Skeletal muscle tissue (tissue), 3 donors: ENCODE measurements at regions not wholly inside any gene's neighbourhood (a gene's known extent, or its start where the extent isn't known, plus 50 kb on each side); places are given as distances from the start of the nearest gene placed in this dataset.

Source experiments
- H3K27ac ChIP-seq: one replicate; pipeline ENCODE4 v1.7.0; 2013; ENCODE audit warnings: mild to moderate bottlenecking, low read depth, low read length, inconsistent platforms
- H3K27me3 ChIP-seq, 3 donors: one replicate each; pipeline ENCODE4 v1.7.0; 2013; ENCODE audit warnings: low read length in 3 of 3; ENCODE audit not compliant: control insufficient read depth in 3 of 3, insufficient read depth in 3 of 3
- H3K36me3 ChIP-seq, 3 donors: one replicate each; pipeline ENCODE4 v1.7.0; 2013; ENCODE audit warnings: low read length in 3 of 3; ENCODE audit not compliant: control insufficient read depth in 3 of 3, insufficient read depth in 3 of 3
- H3K4me1 ChIP-seq, 3 donors: one replicate each; pipeline ENCODE4 v1.7.0; 2013; ENCODE audit warnings: low read length in 3 of 3, mild to moderate bottlenecking in 3 of 3; ENCODE audit not compliant: control insufficient read depth in 3 of 3, insufficient read depth in 3 of 3
- H3K4me3 ChIP-seq, 3 donors: one replicate each; pipeline ENCODE4 v1.7.0; 2013; ENCODE audit warnings: low read length in 3 of 3
- H3K9ac ChIP-seq, 3 donors: one replicate each; pipeline ENCODE4 v1.7.0; 2013; ENCODE audit warnings: low read length in 3 of 3, mild to moderate bottlenecking in 3 of 3, moderate library complexity in 2 of 3, low read depth in 1 of 3
- H3K9me3 ChIP-seq, 3 donors: one replicate each; pipeline ENCODE4 v1.7.0; 2013; ENCODE audit warnings: low read length in 3 of 3; ENCODE audit not compliant: control insufficient read depth in 3 of 3
- donor health status: Osteomylitis.

- Histone ChIP-seq H3K9ac (no peak overlapping the region), H3K36me3 (no peaks in the 10 kb centered on the region), H3K4me1 (no peaks in the 10 kb centered on the region), H3K27me3 (no peaks in the 10 kb centered on the region), H3K4me3 (no peak overlapping the region), H3K9me3 (no peaks in the 10 kb centered on the region), H3K27ac (no peak overlapping the region)
Observed at GRCh38 chr4:60116592-60116991, 1083.5 kb upstream of the ADGRL3 start.

GRCh38 chr4:60117726-60118323, 1082.3 kb upstream of the ADGRL3 start:
- no peaks in the 10 kb centered on the region for H3K4me1 ChIP-seq
- H3K36me3 ChIP-seq = no peaks in the 10 kb centered on the region
- H3K9me3 ChIP-seq = no peaks in the 10 kb centered on the region
- no peaks in the 10 kb centered on the region for H3K27me3 ChIP-seq
- no peak overlapping the region for H3K27ac ChIP-seq
- H3K9ac ChIP-seq = no peak overlapping the region
- no peak overlapping the region for H3K4me3 ChIP-seq

DNA sequence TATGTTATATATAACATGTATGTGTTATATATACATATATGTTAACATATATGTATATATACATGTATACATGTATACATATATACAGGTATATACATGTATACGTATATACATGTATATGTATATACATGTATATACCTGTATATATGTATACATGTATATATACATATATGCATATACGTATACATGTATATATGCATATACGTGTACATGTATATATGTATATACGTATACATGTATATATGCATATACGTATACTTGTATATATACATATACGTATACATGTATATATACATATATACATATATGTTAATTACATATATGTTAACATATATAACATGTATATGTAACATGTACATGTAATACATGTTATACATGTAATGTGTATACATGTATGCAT, 1077.3 kb upstream of the ADGRL3 start:
- no peaks in the 10 kb centered on the region for H3K27me3 ChIP-seq

DNA sequence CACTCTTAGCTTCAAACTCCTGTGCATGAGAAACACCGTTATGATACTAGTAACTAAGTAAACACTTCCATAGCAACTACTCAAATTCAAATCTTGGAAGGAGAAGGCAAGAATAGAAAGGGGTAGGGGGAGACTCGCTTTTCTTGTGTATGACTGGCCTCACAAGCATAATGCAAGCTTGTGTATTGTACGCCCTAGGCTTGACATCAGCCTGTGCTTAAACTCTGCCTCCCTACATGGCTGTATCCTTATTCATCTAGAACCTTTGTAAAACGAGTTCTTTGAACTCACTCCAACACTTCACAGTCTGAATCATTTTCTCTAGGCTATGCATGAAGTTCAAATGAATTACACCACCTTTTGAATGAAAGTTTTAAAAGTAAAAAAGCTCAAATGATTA, 1071.2 kb upstream of the ADGRL3 start:
- Histone ChIP-seq H3K4me3 (no peak overlapping the region), H3K4me1 (no peaks in the 10 kb centered on the region), H3K9me3 (no peaks in the 10 kb centered on the region), H3K27ac (no peak overlapping the region), H3K27me3 (no peaks in the 10 kb centered on the region), H3K9ac (no peak overlapping the region), H3K36me3 (no peaks in the 10 kb centered on the region)

More for the DNA sequence above, 1077.3 kb upstream of the ADGRL3 start:
- no peaks in the 10 kb centered on the region for H3K9me3 ChIP-seq
- no peak overlapping the region for H3K9ac ChIP-seq
- no peaks in the 10 kb centered on the region for H3K4me1 ChIP-seq
- no peak overlapping the region for H3K4me3 ChIP-seq
- no peaks in the 10 kb centered on the region for H3K36me3 ChIP-seq
- no peak overlapping the region for H3K27ac ChIP-seq

- H3K36me3 ChIP-seq = no peaks in the 10 kb centered on the region
- H3K9me3 ChIP-seq = no peaks in the 10 kb centered on the region
- no peak overlapping the region for H3K4me3 ChIP-seq
- no peak overlapping the region for H3K9ac ChIP-seq
- no peaks in the 10 kb centered on the region for H3K4me1 ChIP-seq
- no peaks in the 10 kb centered on the region for H3K27me3 ChIP-seq
- H3K27ac ChIP-seq = no peak overlapping the region
Observed at GRCh38 chr4:60129740-60130139, 1070.4 kb upstream of the ADGRL3 start.

GRCh38 chr4:60133375-60133774, 1066.8 kb upstream of the ADGRL3 start:
- Histone ChIP-seq H3K9me3 (no peaks in the 10 kb centered on the region), H3K9ac (no peak overlapping the region), H3K4me1 (no peaks in the 10 kb centered on the region), H3K4me3 (no peak overlapping the region), H3K36me3 (no peaks in the 10 kb centered on the region), H3K27me3 (no peaks in the 10 kb centered on the region), H3K27ac (no peak overlapping the region)

DNA sequence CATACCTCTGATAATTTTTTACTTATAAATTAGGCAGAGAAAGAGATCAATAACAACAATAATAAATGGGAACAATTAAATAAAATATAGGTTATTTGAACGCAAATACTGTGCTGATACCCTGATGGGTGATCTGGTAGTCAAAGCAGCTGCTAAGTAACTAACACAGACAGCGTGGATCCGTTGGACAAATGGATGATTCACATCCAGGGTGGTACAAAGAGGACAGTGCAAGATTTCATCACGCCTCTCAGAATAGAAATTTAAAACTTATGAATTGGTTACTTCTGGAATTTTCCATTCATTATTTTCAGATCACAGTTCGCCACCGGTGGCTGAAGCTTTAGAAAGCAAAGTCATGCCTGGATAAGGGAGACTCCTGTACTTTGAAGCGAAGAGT, 1066.0 kb upstream of the ADGRL3 start:
- no peaks in the 10 kb centered on the region for H3K27me3 ChIP-seq
- H3K9ac ChIP-seq = no peak overlapping the region
- H3K36me3 ChIP-seq = no peaks in the 10 kb centered on the region
- H3K4me3 ChIP-seq = no peak overlapping the region
- H3K9me3 ChIP-seq = no peaks in the 10 kb centered on the region
- no peaks in the 10 kb centered on the region for H3K4me1 ChIP-seq
- H3K27ac ChIP-seq = no peak overlapping the region

DNA sequence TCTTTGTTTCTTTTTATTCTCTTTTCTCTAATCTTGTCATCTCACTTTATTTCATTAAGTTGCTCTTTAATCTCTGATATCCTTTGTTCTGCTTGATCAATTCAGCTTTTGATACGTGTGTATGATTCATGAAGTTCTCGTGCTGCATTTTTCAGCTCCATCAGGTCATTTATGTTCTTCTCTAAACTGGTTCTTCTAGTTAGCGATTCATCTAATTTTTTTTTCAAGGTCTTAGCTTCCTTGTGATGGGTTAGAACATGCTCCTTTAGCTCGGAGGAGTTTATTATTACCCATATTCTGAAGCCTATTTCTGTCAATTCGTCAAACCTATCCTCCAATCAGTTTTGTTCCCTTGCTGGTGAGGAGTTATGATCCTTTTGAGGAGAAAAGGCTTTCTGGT, 1045.0 kb upstream of the ADGRL3 start:
- H3K4me1 ChIP-seq = no peaks in the 10 kb centered on the region
- no peak overlapping the region for H3K4me3 ChIP-seq
- H3K36me3 ChIP-seq = no peaks in the 10 kb centered on the region
- no peaks in the 10 kb centered on the region for H3K27me3 ChIP-seq
- no peaks in the 10 kb centered on the region for H3K9me3 ChIP-seq
- H3K27ac ChIP-seq = no peak overlapping the region
- no peak overlapping the region for H3K9ac ChIP-seq

- peaks cover 0 to 2% (median 0%) of the 10 kb centered on the region in 3 donors for H3K9me3 ChIP-seq
- H3K36me3 ChIP-seq = no peaks in the 10 kb centered on the region
- H3K27me3 ChIP-seq = no peaks in the 10 kb centered on the region
- no peak overlapping the region for H3K27ac ChIP-seq
- no peaks in the 10 kb centered on the region for H3K4me1 ChIP-seq
- H3K4me3 ChIP-seq = no peak overlapping the region
- H3K9ac ChIP-seq = no peak overlapping the region
Observed at GRCh38 chr4:60173103-60173502, 1027.0 kb upstream of the ADGRL3 start.

- Histone ChIP-seq H3K9me3 (peaks cover 0 to 2% (median 0%) of the 10 kb centered on the region in 3 donors), H3K9ac (no peak overlapping the region), H3K4me1 (no peaks in the 10 kb centered on the region), H3K27me3 (no peaks in the 10 kb centered on the region), H3K36me3 (no peaks in the 10 kb centered on the region), H3K4me3 (no peak overlapping the region), H3K27ac (no peak overlapping the region)
Observed at GRCh38 chr4:60173718-60174117, 1026.4 kb upstream of the ADGRL3 start.

DNA sequence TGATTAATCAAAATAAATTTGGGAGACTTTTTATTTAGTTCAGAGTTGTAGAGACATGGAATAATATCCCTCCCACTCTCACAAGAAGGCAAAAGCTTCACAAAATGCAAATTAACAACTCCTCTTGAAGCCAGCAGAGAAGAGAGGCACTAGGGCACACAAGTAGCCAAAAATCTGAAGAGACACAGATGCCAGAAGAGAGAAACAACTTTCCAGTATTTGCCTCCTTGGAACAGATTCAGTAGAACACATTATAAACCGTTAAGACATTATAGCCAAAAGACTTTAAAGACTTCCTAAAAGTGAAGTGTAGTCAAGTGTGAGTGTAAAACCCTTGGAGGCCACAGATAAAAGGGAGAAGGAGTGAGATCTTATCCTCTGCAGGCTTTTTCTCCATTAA, 1024.9 kb upstream of the ADGRL3 start:
- no peak overlapping the region for H3K27ac ChIP-seq
- no peak overlapping the region for H3K4me3 ChIP-seq
- no peaks in the 10 kb centered on the region for H3K4me1 ChIP-seq
- no peak overlapping the region for H3K9ac ChIP-seq
- no peaks in the 10 kb centered on the region for H3K27me3 ChIP-seq
- no peaks in the 10 kb centered on the region for H3K36me3 ChIP-seq
- peaks cover 0 to 2% (median 0%) of the 10 kb centered on the region in 3 donors for H3K9me3 ChIP-seq
